HG02884 (cell line): ENCODE measurements at regions not wholly inside any gene's neighbourhood (a gene's known extent, or its start where the extent isn't known, plus 50 kb on each side); places are given as distances from the start of the nearest gene placed in this dataset.
A peak's percentile ranks its signal among the peaks of the same experiment; 100 is the strongest.
"Not testable (repeated sequence)": the region's sequence is repeated elsewhere in the genome, so short reads cannot be mapped to it uniquely, and the experiment has no call there.

Experiments used
- ATAC-seq: cut with Tn5 transposase; IDR thresholded peaks from one replicate; pipeline ENCODE4 v1.9.1; 2021; ENCODE audit warnings: mild to moderate bottlenecking, moderate library complexity; ENCODE audit not compliant: unreplicated experiment

DNA sequence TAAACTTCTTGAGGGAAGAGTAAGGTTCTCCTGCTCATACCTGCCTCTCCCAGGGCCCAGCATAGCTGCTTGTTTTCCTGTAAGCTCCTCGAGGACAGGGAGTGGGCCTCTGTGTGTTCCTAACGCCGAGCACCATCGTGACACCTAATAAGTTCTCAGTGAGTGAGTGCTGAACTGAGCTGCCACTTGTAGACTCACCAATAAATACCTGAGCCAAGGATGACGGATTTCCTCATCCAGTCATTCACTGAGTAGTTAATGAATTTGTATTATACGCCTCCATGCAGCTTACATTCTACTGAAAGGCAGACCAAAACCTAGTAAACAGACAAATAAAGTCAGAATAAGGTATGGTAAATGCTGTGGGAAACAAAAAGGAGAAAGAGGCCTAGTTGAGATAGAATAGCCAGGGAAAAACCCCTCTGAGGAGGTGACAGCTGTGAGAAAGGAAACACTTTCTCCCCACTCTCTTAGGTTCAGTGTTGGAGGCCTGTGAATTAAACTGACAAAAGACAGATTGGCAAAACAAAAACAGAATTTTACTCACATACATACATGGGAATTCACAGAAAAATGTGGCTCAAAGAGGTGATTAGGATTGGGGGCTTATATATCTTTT is 138.6 kb downstream of the B3GNT2 start:
- no peak for ATAC-seq

DNA sequence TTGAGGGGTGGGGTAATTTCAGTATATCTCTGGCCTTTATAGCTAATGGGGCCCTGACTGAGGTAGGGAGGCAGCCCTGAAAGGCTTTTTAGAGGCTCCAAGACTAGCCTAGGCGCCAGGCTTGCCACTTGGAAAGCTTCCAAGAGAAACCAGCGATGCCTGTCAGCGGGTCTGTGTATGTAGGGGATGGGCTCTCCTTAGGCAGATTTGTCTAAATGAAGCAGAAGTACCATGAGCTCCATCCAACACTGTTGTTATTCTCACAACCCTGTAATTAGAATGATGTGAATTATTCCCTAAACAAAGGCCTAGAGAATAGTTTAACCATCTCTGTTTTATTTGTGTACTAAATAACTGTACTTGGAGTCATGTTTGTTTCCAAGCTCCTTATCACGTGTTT is 138.1 kb downstream of the B3GNT2 start:
- ATAC-seq = no peak

DNA sequence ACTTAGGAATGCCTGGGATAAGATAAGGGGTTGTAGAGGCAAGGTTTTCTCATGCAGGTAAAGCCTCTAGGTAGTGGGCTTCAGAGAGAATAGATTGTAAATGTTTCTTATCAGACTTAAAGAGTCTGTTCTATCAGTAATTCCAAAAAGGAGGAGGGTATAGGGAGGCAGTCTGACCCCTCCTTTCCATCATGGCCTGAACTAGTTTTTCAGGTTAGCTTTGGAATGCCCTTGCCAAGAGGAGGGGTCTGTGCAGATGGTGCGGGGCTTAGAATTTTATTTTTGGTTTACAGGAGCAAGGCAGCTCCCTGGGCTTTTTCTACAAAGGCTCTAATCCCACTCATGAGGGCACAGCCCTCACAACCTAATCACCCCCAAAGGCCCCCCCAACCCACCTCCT is 135.0 kb downstream of the B3GNT2 start:
- ATAC-seq = no peak

- no peak for ATAC-seq
Measured at GRCh38 chr2:62329797-62330196, 133.9 kb downstream of the B3GNT2 start.

DNA sequence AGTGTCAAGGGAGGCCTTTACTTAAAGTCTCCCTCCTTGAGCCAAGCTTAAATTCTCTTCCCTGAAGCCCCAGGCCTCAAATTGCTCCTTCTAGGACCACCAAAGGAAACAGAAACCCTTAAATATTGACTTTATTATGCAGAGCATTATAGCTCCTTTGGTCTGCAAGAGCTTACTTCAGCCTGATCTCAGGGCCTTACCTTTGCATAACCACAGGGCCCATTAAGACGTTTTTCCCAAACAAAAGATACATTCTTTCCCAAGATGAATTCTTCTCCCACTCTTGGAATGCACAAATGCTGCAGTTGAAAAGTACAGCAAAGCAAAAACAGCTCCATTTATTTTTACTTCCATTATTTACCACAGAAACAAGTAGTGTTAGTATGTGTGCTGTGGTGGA is 130.8 kb downstream of the B3GNT2 start:
- no peak for ATAC-seq

GRCh38 chr2:62325398-62325797 is 129.5 kb downstream of the B3GNT2 start:
- no peak for ATAC-seq

DNA sequence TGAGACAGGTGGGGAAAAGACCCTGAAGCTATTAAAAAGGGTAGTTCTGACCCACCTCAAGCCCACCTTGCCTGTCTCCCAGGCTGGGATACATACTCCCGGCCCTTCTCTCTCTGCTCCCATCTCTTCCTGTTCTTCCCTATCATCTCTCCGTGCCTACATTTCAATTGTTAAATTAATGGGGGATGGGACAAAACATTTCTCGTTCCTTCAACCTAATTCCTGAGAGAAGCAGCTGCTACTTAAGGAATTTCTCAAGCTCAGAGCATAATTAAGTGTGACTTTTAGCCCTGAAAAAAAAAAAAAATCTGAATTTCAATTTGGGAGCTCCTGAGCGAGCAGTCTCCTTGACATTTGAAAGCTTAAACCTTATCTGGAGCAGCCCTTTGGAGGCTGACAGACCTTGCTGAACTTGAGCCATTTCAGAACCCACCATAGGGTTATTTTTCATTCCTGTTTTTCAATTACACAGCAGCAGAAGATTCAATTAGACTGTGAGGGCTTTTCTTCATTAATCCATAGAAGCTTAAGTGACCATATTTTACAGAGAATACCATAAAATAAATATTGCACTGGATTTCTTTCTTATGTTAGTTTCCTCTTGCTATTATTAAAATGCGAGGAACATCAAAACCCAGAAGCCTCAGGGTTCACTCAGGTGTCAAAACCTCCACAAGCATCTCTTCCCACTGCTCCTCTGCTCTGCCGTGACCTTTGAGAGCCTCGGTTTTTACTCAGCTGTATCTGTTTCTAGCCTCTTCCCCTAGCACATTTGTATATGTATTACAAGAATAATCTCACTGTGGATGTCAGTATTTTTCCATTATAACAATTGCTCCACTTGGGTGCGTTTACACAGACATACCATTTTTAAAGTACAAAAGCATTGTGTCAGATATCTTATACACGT is 125.7 kb downstream of the B3GNT2 start:
- ATAC-seq = no peak

DNA sequence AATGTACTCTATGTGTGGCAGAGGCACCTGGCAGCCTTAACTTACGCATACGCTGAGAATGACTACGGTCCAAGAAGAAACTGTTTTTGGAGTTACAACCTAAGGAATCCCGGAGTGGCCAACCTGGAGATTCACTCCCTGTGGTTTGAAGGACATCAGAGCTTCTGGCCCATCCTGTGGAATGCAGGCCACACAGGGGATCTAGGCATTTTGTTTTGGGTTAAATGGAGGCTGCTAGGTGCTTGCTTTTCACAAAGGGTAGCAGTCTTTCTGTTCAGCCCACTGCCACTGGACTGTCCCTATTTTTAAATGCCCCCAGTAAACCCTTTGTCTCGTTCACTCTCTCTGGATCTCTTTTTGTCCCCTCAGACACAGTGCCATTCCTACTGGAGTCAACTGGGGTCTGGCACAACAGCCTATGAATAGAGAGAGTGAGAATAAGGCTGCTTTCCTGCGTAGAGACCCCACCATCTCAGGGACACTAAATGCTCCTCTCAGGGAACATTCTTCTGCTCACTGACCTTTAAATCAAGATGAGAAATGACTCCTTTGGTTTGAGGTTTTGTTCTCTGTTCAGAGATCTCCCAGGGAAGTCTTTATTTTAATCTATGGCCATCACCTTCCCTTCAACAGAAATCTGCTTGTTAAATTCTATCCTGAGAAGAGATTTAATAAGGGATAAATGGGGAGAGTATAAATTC is 124.9 kb downstream of the B3GNT2 start:
- ATAC-seq = no peak

GRCh38 chr2:62320137-62320536 is 124.2 kb downstream of the B3GNT2 start:
- not testable (repeated sequence) for ATAC-seq

GRCh38 chr2:62319070-62319469 is 123.2 kb downstream of the B3GNT2 start:
- ATAC-seq = no peak

- ATAC-seq = no peak
Measured at GRCh38 chr2:62315476-62315875, 119.6 kb downstream of the B3GNT2 start.

GRCh38 chr2:62314291-62314690 is 118.4 kb downstream of the B3GNT2 start:
- no peak for ATAC-seq

GRCh38 chr2:62313449-62314227 is 117.7 kb downstream of the B3GNT2 start:
- peak; percentile 89 for ATAC-seq

DNA sequence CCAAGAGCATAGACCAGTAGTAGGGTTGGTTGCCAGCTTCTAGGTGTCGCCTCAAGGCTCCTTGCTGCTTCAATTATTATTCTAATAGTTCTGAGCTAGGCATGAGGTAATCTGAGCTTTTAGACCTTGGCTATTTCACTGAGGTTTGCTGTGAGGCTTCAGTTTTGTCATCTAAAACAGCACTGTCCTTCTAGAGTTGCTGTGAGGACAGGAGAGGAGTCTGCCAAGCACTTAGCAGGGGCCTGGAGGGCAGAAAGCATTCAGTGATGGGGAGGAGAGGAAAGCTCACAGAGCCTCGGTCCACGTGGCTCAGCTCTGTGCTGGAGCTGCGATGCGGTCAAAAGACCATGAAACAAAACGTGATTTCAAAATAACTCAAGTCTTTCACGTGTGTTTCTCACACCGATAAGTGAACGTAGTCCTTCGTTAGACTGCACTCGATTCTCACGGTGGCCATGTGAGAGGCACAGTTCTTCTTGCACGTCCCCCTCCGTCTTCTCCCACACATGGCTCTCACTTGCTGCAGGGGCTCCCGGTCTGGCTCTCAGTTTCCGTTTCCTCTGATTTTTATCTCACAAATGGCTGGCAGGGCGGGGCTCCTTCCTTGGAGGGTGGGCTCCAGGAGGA is 113.7 kb downstream of the B3GNT2 start:
- peak; percentile 37 for ATAC-seq

DNA sequence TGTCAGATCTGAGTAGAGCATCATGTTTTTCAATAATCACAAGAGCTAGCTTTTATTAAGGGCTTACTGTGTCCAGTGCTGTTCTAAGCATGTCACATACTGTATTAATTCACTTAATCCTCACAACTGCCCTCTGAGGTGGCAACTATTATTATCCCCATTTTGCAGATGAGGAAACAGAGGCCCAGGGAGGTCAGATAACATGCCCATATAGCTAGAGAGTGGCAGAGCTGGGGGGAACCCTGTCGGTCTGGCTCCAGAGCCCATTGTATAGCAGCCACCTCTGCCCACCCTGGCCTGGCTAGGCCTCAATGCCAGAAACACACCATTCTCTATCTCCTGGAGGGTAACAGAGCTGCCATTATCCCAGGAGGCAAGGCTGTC is 113.2 kb downstream of the B3GNT2 start:
- no peak for ATAC-seq

DNA sequence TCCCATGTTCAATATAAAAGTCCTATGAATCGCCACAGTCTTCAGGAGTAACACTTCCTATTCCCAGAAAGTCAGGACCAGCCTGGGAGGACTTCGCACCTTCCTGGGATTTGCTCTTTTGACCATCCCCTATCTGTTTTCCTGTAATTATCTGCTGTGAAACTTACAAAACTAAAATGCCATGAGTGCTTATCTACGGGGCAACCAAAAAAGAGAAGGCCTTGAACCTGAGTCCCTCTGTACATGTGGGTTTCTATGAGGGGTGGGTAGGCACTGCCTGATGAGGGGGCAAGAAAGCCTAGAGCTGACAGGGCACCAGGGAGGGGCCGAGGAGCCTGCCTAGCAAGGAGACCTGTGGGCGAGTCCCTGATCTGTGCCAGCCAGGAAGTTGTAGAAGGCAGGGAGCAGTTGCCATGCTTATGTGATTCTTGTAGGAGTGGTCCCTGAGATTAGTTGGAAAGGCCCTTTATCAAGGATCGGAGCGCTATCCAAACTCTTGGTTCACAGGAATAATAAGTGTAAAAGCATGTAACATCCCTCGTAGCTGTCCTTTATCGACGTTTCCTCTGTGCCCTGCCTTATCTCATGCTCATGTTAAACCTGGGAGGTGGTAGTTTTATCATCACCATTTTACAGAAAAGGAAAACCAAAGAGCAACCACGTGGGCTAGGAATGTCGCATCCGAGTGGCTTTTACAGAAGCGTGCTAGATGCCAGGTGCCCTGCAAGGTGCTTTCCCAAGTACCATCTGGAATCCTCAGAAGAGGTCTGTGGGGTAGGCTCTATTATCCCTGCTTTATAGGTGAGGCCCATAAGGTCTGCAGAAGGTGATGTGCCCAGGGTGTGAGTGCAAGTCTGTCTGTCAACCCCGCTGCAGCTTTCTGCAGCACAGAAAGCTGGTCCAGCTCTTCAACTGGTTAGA is 111.8 kb downstream of the B3GNT2 start:
- no peak for ATAC-seq

- ATAC-seq = no peak
Measured at GRCh38 chr2:62306751-62307468, 111.0 kb downstream of the B3GNT2 start.

DNA sequence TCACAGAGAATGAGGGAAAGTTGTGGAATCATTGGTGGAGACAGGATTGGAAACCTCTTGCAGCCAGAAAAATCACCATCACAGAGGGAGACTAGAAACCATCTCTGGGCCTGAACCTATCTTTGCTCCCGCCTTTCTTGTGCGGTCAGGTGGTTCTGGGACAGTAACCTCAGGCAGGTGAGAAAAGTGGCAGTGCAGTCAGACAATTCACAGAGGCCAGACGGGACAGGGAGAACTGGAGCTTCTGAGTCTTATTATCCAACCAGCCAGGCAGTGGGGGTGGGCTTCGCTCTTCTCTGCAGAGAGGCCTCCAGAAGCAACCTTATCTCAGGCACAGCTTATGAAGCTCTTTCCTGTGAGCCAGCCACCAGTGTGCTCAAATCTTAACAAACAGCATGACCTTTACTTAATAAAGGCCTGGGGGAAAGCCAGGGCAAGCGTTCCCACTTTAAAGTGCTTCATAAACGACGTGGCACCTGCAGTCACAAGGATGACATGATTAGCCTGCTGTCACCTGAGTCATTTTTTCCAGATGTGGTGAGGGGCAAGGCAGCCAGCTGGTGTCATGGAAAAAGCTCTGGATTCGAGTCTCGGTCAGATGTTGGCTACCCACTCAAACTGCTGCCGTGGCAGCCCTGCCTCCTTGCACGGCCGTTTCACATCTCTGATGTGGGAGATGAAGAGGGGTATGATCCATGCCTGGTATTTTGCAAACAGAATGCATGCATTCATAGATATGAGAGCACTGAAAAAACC is 109.7 kb downstream of the B3GNT2 start:
- ATAC-seq = no peak
